ENCODE measurements at regions not wholly inside any gene's neighbourhood (a gene's known extent, or its start where the extent isn't known, plus 50 kb on each side); places are given as distances from the start of the nearest gene placed in this dataset.

- TF ChIP-seq CTCF (IDR thresholded peaks at IDR 0.05) (no peak), POLR2A (IDR thresholded peaks at IDR 0.05) (no peak)
These were observed 422.2 kb downstream of the GBE1 start for GRCh38 chr3:81339040-81339845.

All from ovary (tissue), 3 donors.